22Rv1 (cell line): ENCODE measurements at regions not wholly inside any gene's neighbourhood (a gene's known extent, or its start where the extent isn't known, plus 50 kb on each side); places are given as distances from the start of the nearest gene placed in this dataset.

Source experiments
- CTCF ChIP-seq: fragments of 450-650 bp; IDR thresholded peaks from 2 replicates; pipeline ENCODE4 v1.5.1; 2017; ENCODE audit warnings: mild to moderate bottlenecking
- ZFX ChIP-seq: fragments of 450-650 bp; IDR thresholded peaks from 2 replicates; pipeline ENCODE4 v1.6.1; 2017; ENCODE audit warnings: antibody characterized with exemption, borderline replicate concordance

- TF ChIP-seq CTCF (no peak), ZFX (no peak)
These were observed 290.9 kb downstream of the IRS1 start for GRCh38 chr2:226508683-226509082.
